ENCODE measurements at regions not wholly inside any gene's neighbourhood (a gene's known extent, or its start where the extent isn't known, plus 50 kb on each side); places are given as distances from the start of the nearest gene placed in this dataset.
A peak's percentile ranks its signal among the peaks of the same experiment; 100 is the strongest.
"Not testable (repeated sequence)": the region's sequence is repeated elsewhere in the genome, so short reads cannot be mapped to it uniquely, and the experiment has no call there.

DNA sequence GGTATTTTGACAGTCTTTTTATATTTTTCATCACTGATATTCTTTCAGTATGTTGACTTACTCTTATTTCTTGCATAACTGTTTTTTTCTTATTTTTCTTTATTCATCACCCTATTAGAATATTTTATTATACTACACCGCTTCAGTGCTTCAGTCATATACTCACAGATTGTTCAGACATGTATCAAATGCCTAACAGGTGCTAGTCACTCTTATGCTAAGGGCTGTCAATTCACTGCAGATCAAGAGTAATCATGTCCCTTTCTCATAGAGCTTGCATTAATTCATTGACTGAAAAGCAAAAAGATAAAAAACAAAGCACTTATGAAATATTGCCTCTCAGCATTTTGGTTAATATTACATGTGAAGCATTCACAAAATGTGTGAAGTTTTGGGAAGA, 1435.6 kb downstream of the STIM2 start:
- no peak for DNase-seq (ENCODE audit: low spot score)

- DNase-seq (ENCODE audit: low spot score), result no peak
Measured at GRCh38 chr4:28310926-28311325, 1450.3 kb downstream of the STIM2 start.

- DNase-seq (ENCODE audit: low spot score), result not testable (repeated sequence)
Measured at GRCh38 chr4:28312497-28312896, 1451.9 kb downstream of the STIM2 start.

- DNase-seq (ENCODE audit: low spot score), result no peak
Measured at GRCh38 chr4:28313729-28314713, 1453.4 kb downstream of the STIM2 start.

- no peak for DNase-seq (ENCODE audit: low spot score)
Measured at GRCh38 chr4:28317221-28317620, 1456.6 kb downstream of the STIM2 start.

- DNase-seq (ENCODE audit: low spot score), result no peak
Measured at GRCh38 chr4:28334249-28334648, 1473.6 kb downstream of the STIM2 start.

DNA sequence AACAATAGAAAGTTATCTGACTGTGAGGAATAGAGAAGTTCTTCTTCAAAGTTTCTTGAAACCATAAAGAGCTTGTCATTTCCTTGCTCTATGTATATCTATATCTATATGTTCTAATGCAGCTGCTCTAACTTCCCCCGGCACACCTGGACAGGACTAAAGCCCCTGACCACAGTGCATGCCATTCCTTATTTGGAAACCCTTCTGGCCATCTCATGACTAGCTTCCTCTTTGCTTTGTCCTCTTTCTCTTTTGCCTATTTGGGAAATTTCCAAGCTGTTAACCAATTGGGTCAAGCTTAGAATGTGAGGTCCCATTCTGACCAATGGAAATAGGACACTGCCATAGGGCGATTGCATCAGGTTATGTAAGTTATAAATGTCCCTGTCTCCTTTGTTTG, 1481.1 kb downstream of the STIM2 start:
- DNase-seq (ENCODE audit: low spot score), result no peak

DNA sequence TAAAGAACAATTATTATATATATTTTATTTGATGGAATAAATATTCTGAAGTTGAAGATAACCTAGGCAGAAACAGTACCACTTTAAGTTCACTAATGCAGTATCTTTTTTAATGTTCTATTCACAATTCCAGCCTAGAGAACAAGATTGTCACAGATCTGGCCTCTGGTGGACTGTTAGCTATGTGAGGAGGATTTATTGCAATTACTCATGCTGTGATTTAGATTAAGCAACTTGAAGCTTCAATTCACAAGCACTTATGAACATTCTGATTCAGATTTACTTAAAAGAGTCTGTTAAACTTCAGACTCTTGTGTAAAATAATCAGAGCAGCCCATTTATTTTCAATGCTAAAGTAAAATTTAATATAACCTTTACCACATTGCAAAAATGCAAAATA, 1489.8 kb downstream of the STIM2 start:
- no peak for DNase-seq (ENCODE audit: low spot score)

- no peak for DNase-seq (ENCODE audit: low spot score)
Measured at GRCh38 chr4:28351102-28351501, 1490.5 kb downstream of the STIM2 start.

GRCh38 chr4:28351826-28352225, 1491.2 kb downstream of the STIM2 start:
- DNase-seq (ENCODE audit: low spot score), result no peak

- DNase-seq (ENCODE audit: low spot score), result peak; percentile 21
Measured at GRCh38 chr4:28354880-28355656, 1494.4 kb downstream of the STIM2 start.

GRCh38 chr4:28357990-28358389, 1497.3 kb downstream of the STIM2 start:
- peak; percentile 45 for DNase-seq (ENCODE audit: low spot score)

DNA sequence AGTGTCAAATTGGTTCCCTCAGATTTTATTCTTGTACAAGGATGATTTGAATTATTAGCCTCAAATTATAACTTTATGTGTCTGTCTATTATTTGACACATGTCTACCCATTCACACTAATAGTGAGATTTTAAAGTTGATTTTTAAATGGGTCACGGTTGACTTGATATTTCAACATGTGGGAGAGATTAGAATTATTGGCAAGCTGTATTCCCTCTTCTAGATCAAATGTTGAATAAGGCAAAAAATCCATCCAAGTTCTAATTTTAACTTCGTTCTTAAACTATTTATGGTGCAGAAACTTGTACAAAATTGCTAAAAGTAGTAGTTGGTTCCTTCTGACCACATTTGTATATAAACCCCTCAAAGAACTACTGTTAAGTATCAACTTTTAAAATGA, 1498.0 kb downstream of the STIM2 start:
- DNase-seq (ENCODE audit: low spot score), result no peak

DNA sequence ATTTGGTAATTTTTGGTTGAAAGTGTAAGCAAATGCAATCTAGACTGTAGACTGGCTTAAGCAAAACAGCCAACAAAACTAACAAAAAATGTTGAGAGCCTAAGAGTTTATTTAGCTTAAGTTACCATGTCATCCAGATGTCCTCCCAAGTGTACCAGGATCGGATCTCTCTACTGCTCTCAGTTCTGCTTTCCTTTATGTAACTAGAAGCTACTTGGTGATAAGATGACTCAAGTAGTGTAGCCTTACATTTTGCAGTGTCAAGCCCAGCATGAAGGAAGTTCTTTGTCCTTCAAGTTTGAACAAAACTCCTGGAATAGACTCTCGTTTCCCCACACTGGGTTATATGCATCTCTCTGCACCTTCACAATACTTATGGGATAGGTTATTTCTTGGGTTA, 1500.0 kb downstream of the STIM2 start:
- no peak for DNase-seq (ENCODE audit: low spot score)

DNA sequence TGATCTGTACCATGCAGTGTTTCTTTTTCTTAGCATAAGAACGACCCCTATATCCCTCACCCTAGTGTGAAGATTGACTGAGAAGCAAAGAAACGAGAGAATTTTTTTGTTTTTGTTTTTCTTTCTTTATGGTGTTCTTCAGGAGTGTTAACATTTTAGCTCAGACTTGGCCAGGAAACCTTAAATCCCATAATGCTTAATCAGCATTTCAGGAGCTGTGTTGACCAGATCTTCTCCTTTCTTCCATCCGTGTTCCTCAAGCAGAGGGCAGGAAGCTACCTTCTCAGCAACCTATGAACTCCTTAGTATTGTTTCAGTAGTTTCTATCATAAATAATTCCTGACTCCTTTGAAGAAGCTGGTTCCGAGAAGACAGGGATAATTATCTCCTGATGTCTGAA, 1501.5 kb downstream of the STIM2 start:
- no peak for DNase-seq (ENCODE audit: low spot score)

- no peak for DNase-seq (ENCODE audit: low spot score)
Measured at GRCh38 chr4:28369499-28369898, 1508.9 kb downstream of the STIM2 start.

GRCh38 chr4:28373191-28373590, 1512.5 kb downstream of the STIM2 start:
- DNase-seq (ENCODE audit: low spot score), result no peak

- DNase-seq (ENCODE audit: low spot score), result no peak
Measured at GRCh38 chr4:28373601-28374000, 1513.0 kb downstream of the STIM2 start.

- no peak for DNase-seq (ENCODE audit: low spot score)
Measured at GRCh38 chr4:28378109-28378830, 1517.6 kb downstream of the STIM2 start.

GRCh38 chr4:28385801-28386200, 1525.2 kb downstream of the STIM2 start:
- no peak for DNase-seq (ENCODE audit: low spot score)

GRCh38 chr4:28386776-28387175, 1526.1 kb downstream of the STIM2 start:
- DNase-seq (ENCODE audit: low spot score), result no peak

- DNase-seq (ENCODE audit: low spot score), result no peak
Measured at GRCh38 chr4:28388471-28388870, 1527.8 kb downstream of the STIM2 start.
